ENCODE measurements at regions not wholly inside any gene's neighbourhood (a gene's known extent, or its start where the extent isn't known, plus 50 kb on each side); places are given as distances from the start of the nearest gene placed in this dataset.

DNA sequence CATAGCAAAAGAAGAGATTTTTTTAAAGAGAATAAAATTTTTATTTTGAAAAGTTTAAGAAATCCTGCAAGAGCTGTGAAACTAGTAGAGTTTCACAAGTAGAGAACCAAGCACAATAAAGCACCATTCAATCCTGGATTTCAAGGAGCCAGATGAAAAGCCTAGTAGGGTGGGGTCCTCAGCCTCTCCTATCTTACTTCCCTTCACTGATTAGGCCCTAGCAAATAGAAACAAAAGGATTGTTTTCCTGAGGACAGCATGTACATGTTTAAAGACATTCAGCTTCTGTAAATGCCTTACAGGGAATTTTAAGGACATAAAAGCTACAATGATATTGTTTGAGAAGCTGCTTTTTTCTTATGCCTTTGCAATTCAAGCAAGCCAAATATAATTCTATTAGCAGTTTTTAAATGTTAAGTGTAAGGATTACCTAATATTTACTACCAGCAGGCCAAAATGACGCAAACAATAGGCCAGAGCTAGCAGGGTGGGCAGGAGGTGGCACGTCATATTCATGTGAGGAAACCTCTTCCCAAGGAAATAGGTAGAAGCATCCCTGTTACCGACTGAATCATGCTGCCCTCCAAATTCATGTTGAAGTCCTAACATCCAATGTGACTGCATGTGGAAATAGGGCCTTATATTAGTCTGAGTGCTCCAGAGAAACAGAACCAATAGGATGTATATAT is 337.6 kb downstream of the MLLT3 start:
- H3K27me3 Mint-ChIP-seq (ENCODE audit: unreplicated experiment) = no peaks in the 10 kb centered on the region
- no peak for DNase-seq (ENCODE audit: extremely low spot score, unreplicated experiment)
- TF ChIP-seq, protein P1, sequence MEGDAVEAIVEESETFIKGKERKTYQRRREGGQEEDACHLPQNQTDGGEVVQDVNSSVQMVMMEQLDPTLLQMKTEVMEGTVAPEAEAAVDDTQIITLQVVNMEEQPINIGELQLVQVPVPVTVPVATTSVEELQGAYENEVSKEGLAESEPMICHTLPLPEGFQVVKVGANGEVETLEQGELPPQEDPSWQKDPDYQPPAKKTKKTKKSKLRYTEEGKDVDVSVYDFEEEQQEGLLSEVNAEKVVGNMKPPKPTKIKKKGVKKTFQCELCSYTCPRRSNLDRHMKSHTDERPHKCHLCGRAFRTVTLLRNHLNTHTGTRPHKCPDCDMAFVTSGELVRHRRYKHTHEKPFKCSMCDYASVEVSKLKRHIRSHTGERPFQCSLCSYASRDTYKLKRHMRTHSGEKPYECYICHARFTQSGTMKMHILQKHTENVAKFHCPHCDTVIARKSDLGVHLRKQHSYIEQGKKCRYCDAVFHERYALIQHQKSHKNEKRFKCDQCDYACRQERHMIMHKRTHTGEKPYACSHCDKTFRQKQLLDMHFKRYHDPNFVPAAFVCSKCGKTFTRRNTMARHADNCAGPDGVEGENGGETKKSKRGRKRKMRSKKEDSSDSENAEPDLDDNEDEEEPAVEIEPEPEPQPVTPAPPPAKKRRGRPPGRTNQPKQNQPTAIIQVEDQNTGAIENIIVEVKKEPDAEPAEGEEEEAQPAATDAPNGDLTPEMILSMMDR (IDR thresholded peaks at IDR 0.05) = no peak
- no peak overlapping the region for H3K4me3 Mint-ChIP-seq (ENCODE audit: unreplicated experiment)
- H3K27ac Mint-ChIP-seq (ENCODE audit: unreplicated experiment) = no peak overlapping the region
- no peaks in the 10 kb centered on the region for H3K9me3 Mint-ChIP-seq (ENCODE audit: unreplicated experiment)
- no peaks in the 10 kb centered on the region for H3K36me3 Mint-ChIP-seq (ENCODE audit: unreplicated experiment)
- H3K4me1 Mint-ChIP-seq (ENCODE audit: unreplicated experiment) = no peaks in the 10 kb centered on the region

DNA sequence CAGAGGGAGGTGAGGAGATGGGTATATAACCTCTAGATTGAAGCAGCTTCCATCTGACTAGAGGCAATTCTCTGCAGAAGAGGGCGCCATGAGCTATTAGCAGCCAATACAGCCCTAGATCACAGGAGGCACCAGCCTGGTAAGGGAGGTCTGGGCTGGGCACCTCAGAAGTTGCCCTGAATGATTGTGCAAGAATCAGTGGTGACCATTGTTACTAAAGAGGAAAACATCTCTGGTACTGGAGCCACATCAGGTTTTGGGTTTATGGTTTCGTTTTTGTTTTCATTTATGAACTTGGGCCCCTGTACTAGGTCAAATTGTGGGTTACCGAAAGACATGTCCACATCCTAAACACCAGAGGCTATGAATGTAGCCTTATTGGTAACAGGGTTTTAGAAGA is 342.0 kb downstream of the MLLT3 start:
- Mint-ChIP-seq H3K36me3 (ENCODE audit: unreplicated experiment) (no peaks in the 10 kb centered on the region), H3K4me1 (ENCODE audit: unreplicated experiment) (no peaks in the 10 kb centered on the region), H3K4me3 (ENCODE audit: unreplicated experiment) (no peak overlapping the region), H3K9me3 (ENCODE audit: unreplicated experiment) (no peaks in the 10 kb centered on the region), H3K27me3 (ENCODE audit: unreplicated experiment) (no peaks in the 10 kb centered on the region), H3K27ac (ENCODE audit: unreplicated experiment) (no peak overlapping the region)
- no peak for DNase-seq (ENCODE audit: extremely low spot score, unreplicated experiment)
- TF ChIP-seq, protein P1 (IDR thresholded peaks at IDR 0.05) = no peak

DNA sequence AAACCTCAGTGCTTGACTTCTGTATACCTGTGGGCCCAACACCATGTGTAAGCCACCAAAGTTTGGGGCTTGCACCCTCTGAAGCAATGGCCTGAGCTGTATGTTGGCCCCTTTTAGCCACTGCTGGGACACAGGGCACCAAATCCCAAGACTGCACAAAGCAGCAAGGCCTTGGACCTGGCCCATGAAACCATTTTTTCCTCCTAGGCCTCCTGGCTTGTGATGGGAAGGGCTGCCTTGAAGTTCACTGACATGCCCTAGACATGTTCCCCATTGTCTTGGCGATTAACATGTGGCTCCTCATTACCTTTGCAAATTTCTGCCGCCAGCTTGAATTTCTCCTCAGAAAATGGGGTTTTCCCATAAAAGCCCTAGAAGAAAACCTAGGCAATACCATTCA is 345.5 kb downstream of the MLLT3 start:
- no peak for DNase-seq (ENCODE audit: extremely low spot score, unreplicated experiment)
- H3K36me3 Mint-ChIP-seq (ENCODE audit: unreplicated experiment) = no peaks in the 10 kb centered on the region
- no peak overlapping the region for H3K4me3 Mint-ChIP-seq (ENCODE audit: unreplicated experiment)
- no peaks in the 10 kb centered on the region for H3K4me1 Mint-ChIP-seq (ENCODE audit: unreplicated experiment)
- H3K27ac Mint-ChIP-seq (ENCODE audit: unreplicated experiment) = no peak overlapping the region
- no peaks in the 10 kb centered on the region for H3K27me3 Mint-ChIP-seq (ENCODE audit: unreplicated experiment)
- TF ChIP-seq, protein P1 (IDR thresholded peaks at IDR 0.05) = no peak
- H3K9me3 Mint-ChIP-seq (ENCODE audit: unreplicated experiment) = no peaks in the 10 kb centered on the region

DNA sequence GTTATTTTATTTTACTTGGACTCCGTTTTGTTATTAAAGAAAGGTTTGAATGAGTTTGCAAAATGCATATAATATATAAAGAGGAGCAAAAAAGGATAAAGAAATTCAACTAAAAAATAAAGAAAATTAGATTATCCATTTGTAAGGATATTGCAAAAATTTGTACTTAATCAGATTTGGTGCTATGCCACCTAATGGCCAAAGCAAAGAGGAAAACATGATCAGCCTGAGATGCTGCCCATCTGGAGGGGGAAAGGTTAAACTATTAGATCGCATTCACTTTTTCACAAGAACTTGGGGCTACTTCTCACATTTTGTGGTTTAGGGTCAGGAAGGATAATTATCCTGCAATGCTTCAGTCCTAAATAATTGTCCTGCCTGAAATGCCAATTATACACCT is 350.6 kb downstream of the MLLT3 start:
- Mint-ChIP-seq H3K4me1 (ENCODE audit: unreplicated experiment) (no peaks in the 10 kb centered on the region), H3K27ac (ENCODE audit: unreplicated experiment) (no peak overlapping the region), H3K4me3 (ENCODE audit: unreplicated experiment) (no peak overlapping the region), H3K36me3 (ENCODE audit: unreplicated experiment) (no peaks in the 10 kb centered on the region), H3K27me3 (ENCODE audit: unreplicated experiment) (peaks cover 3% of the 10 kb centered on the region), H3K9me3 (ENCODE audit: unreplicated experiment) (peaks cover 4% of the 10 kb centered on the region)
- no peak for DNase-seq (ENCODE audit: extremely low spot score, unreplicated experiment)
- TF ChIP-seq, protein P1 (IDR thresholded peaks at IDR 0.05) = peak; percentile 27

DNA sequence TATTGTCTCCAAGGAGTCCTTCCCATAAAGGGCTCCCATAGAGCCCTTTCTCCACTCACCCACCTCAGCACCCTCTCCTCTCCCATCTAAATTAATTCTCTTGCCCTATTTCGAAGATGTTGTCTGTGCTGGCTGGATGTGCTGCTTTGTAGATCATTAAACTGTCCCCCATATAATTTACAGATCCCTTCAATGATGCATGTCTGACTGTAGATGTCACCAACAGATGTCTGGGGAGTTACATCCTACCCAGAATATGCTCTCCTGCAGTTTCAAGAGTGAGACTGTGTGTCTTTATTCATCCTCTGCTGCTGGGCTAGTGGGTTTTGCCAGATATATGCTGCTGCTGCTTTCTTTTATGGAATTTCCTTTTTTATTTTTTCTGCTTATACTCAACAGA is 351.2 kb downstream of the MLLT3 start:
- peaks cover 4% of the 10 kb centered on the region for H3K9me3 Mint-ChIP-seq (ENCODE audit: unreplicated experiment)
- DNase-seq (ENCODE audit: extremely low spot score, unreplicated experiment) = no peak
- H3K4me3 Mint-ChIP-seq (ENCODE audit: unreplicated experiment) = no peak overlapping the region
- no peaks in the 10 kb centered on the region for H3K4me1 Mint-ChIP-seq (ENCODE audit: unreplicated experiment)
- TF ChIP-seq, protein P1 (IDR thresholded peaks at IDR 0.05) = no peak
- peaks cover 3% of the 10 kb centered on the region for H3K27me3 Mint-ChIP-seq (ENCODE audit: unreplicated experiment)
- H3K27ac Mint-ChIP-seq (ENCODE audit: unreplicated experiment) = no peak overlapping the region
- H3K36me3 Mint-ChIP-seq (ENCODE audit: unreplicated experiment) = no peaks in the 10 kb centered on the region
